NCI-H2081 treated with DMSO at 0.1 percent for 48 hours (cell line): ENCODE measurements at regions not wholly inside any gene's neighbourhood (a gene's known extent, or its start where the extent isn't known, plus 50 kb on each side); places are given as distances from the start of the nearest gene placed in this dataset.

Experiments used
- DNase-seq: peaks from one replicate; lab custom pipeline; 2025; lab: John Stamatoyannopoulos, UW

GRCh38 chr2:195057001-195057400, 600.0 kb upstream of the SLC39A10 start:
- no peak for DNase-seq

- DNase-seq = no peak
Measured at GRCh38 chr2:195055996-195056395, 601.0 kb upstream of the SLC39A10 start.

- no peak for DNase-seq
Measured at GRCh38 chr2:195051401-195051800, 605.6 kb upstream of the SLC39A10 start.

GRCh38 chr2:195049372-195050031, 607.5 kb upstream of the SLC39A10 start:
- DNase-seq = no peak

- DNase-seq = no peak
Measured at GRCh38 chr2:195047955-195048354, 609.1 kb upstream of the SLC39A10 start.

GRCh38 chr2:195044801-195045200, 612.2 kb upstream of the SLC39A10 start:
- DNase-seq = no peak

- no peak for DNase-seq
Measured at GRCh38 chr2:195038153-195038552, 618.9 kb upstream of the SLC39A10 start.

- no peak for DNase-seq
Measured at GRCh38 chr2:195037045-195037444, 620.0 kb upstream of the SLC39A10 start.

GRCh38 chr2:195031411-195031810, 625.6 kb upstream of the SLC39A10 start:
- DNase-seq = no peak

GRCh38 chr2:195029804-195030654, 627.0 kb upstream of the SLC39A10 start:
- DNase-seq = no peak

GRCh38 chr2:195027947-195028346, 629.1 kb upstream of the SLC39A10 start:
- DNase-seq = no peak

GRCh38 chr2:195026261-195026660, 630.8 kb upstream of the SLC39A10 start:
- no peak for DNase-seq

GRCh38 chr2:195022508-195022830, 634.6 kb upstream of the SLC39A10 start:
- no peak for DNase-seq

GRCh38 chr2:195021711-195022507, 635.1 kb upstream of the SLC39A10 start:
- DNase-seq = no peak

- no peak for DNase-seq
Measured at GRCh38 chr2:195018462-195018861, 638.6 kb upstream of the SLC39A10 start.

- no peak for DNase-seq
Measured at GRCh38 chr2:195017890-195018289, 639.1 kb upstream of the SLC39A10 start.

GRCh38 chr2:195016841-195017240, 640.2 kb upstream of the SLC39A10 start:
- DNase-seq = no peak

- no peak for DNase-seq
Measured at GRCh38 chr2:195009202-195009601, 647.8 kb upstream of the SLC39A10 start.

GRCh38 chr2:195006856-195007255, 650.2 kb upstream of the SLC39A10 start:
- DNase-seq = no peak

- DNase-seq = no peak
Measured at GRCh38 chr2:195003881-195004471, 653.0 kb upstream of the SLC39A10 start.

- no peak for DNase-seq
Measured at GRCh38 chr2:195001924-195002323, 655.1 kb upstream of the SLC39A10 start.

- no peak for DNase-seq
Measured at GRCh38 chr2:194999771-195000170, 657.3 kb upstream of the SLC39A10 start.
